DND-41 (cell line): ENCODE measurements at regions not wholly inside any gene's neighbourhood (a gene's known extent, or its start where the extent isn't known, plus 50 kb on each side); places are given as distances from the start of the nearest gene placed in this dataset.

ENCODE experiments used
- EZH2 ChIP-seq: IDR thresholded peaks from 3 replicates; pipeline ENCODE4 v1.6.1; 2012; ENCODE audit warnings: borderline replicate concordance, low read depth, mild to moderate bottlenecking, moderate library complexity, low read length, inconsistent platforms; ENCODE audit not compliant: severe bottlenecking
- TF ChIP-seq, protein P1 (sequence below): IDR thresholded peaks from 2 replicates; pipeline ENCODE4 v1.5.1; 2012; ENCODE audit warnings: borderline replicate concordance, low read length, moderate library complexity, mild to moderate bottlenecking; ENCODE audit not compliant: poor library complexity, severe bottlenecking; ENCODE audit errors: extremely low read depth

- TF ChIP-seq, protein P1, sequence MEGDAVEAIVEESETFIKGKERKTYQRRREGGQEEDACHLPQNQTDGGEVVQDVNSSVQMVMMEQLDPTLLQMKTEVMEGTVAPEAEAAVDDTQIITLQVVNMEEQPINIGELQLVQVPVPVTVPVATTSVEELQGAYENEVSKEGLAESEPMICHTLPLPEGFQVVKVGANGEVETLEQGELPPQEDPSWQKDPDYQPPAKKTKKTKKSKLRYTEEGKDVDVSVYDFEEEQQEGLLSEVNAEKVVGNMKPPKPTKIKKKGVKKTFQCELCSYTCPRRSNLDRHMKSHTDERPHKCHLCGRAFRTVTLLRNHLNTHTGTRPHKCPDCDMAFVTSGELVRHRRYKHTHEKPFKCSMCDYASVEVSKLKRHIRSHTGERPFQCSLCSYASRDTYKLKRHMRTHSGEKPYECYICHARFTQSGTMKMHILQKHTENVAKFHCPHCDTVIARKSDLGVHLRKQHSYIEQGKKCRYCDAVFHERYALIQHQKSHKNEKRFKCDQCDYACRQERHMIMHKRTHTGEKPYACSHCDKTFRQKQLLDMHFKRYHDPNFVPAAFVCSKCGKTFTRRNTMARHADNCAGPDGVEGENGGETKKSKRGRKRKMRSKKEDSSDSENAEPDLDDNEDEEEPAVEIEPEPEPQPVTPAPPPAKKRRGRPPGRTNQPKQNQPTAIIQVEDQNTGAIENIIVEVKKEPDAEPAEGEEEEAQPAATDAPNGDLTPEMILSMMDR: no peak
- no peak for TF ChIP-seq EZH2
Measured at GRCh38 chr21:38188037-38188436, 68.8 kb upstream of the KCNJ15 start.
